Left lung (tissue), 4 donors: ENCODE measurements at regions not wholly inside any gene's neighbourhood (a gene's known extent, or its start where the extent isn't known, plus 50 kb on each side); places are given as distances from the start of the nearest gene placed in this dataset.
A peak's percentile ranks its signal among the peaks of the same experiment; 100 is the strongest.

Experiments
- ATAC-seq: fragments of 200-7000 bp; cut with Tn5 transposase; one replicate; pipeline ENCODE4 v1.9.1; 2020; ENCODE audit warnings: moderate library complexity
- DNase-seq, 4 donors: peaks; one replicate each; pipeline ENCODE4 v3.0.0-alpha.2; 2013 to 2020
- H3K27ac ChIP-seq, 2 donors: fragments of 200-600 bp; sonication (generic) in 1 of 2; one replicate each; pipeline versions ENCODE4 v1.5.0 to v1.8.0; 2020 to 2021
- H3K27me3 ChIP-seq, 2 donors: fragments of 200-600 bp; sonication (generic) in 1 of 2; one replicate each; pipeline versions ENCODE4 v1.5.0 to v1.8.0; 2020 to 2021
- H3K36me3 ChIP-seq, 2 donors: fragments of 200-600 bp; sonication (generic) in 1 of 2; one replicate each; pipeline versions ENCODE4 v1.5.0 to v1.8.0; 2020 to 2021
- H3K4me1 ChIP-seq, 2 donors: fragments of 200-600 bp; one replicate each; pipeline ENCODE4 v1.8.0; 2021
- H3K4me3 ChIP-seq, 2 donors: fragments of 200-600 bp; sonication (generic) in 1 of 2; one replicate each; pipeline versions ENCODE4 v1.5.0 to v1.8.0; 2020 to 2021; ENCODE audit warnings: mild to moderate bottlenecking in 1 of 2
- H3K9me3 ChIP-seq, 2 donors: fragments of 200-600 bp; sonication (generic) in 1 of 2; one replicate each; pipeline versions ENCODE4 v1.5.0 to v1.8.0; 2020 to 2021
- intact Hi-C, 2 donors: fragments of 100-400 bp; cut with DNase I; formaldehyde crosslinking; loops; one replicate each; pipeline versions ENCODE4 v1.11.2 to v1.14.2; 2022
- TF ChIP-seq, protein P1 (sequence below), 2 donors: fragments of 200-600 bp; sonication (generic) in 1 of 2; IDR thresholded peaks; one replicate each; pipeline versions ENCODE4 v1.5.0 to v1.8.0; 2021; ENCODE audit warnings: antibody characterized with exemption in 2 of 2
- donor health status: DM: no; HTN: yes; CAD: no.
- donor health status: DM: no; HTN: no; CAD: no.

- H3K27ac ChIP-seq: no peak overlapping the region
- H3K4me3 ChIP-seq: no peak overlapping the region
- H3K9me3 ChIP-seq: peaks cover 0 to 11% of the 10 kb centered on the region in 2 donors
- H3K36me3 ChIP-seq: no peaks in the 10 kb centered on the region
- H3K27me3 ChIP-seq: no peaks in the 10 kb centered on the region
- TF ChIP-seq, protein P1, sequence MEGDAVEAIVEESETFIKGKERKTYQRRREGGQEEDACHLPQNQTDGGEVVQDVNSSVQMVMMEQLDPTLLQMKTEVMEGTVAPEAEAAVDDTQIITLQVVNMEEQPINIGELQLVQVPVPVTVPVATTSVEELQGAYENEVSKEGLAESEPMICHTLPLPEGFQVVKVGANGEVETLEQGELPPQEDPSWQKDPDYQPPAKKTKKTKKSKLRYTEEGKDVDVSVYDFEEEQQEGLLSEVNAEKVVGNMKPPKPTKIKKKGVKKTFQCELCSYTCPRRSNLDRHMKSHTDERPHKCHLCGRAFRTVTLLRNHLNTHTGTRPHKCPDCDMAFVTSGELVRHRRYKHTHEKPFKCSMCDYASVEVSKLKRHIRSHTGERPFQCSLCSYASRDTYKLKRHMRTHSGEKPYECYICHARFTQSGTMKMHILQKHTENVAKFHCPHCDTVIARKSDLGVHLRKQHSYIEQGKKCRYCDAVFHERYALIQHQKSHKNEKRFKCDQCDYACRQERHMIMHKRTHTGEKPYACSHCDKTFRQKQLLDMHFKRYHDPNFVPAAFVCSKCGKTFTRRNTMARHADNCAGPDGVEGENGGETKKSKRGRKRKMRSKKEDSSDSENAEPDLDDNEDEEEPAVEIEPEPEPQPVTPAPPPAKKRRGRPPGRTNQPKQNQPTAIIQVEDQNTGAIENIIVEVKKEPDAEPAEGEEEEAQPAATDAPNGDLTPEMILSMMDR (IDR thresholded peaks at IDR 0.05): no peak
- DNase-seq (no peak), ATAC-seq (peak; percentile 90)
- no peaks in the 10 kb centered on the region for H3K4me1 ChIP-seq
- intact Hi-C loops: no loop called here
These were observed 54.5 kb upstream of the FGGY start for GRCh38 chr1:59242370-59242769.

DNA sequence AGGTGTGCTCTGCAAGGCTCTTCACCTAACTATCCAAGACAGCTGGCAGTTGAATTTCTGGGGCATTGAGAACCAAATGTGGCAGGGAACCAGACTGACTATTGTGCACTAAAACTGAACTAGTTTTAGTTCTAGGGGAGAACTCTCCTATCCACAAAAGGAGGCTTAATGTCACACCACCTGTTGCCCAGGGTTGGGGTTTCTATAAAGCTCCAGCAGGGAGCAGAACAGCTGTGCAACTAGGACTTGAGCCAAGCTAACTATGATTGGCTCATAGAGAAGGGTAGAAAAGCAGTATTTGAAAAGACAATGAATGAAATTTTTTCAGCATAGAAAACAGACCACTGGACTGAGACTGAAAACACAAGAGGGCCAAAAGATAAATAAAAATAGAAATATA is 53.3 kb upstream of the FGGY start:
- H3K9me3 ChIP-seq: peaks cover 0 to 12% of the 10 kb centered on the region in 2 donors
- intact Hi-C loops: no loop called here
- no peaks in the 10 kb centered on the region for H3K27me3 ChIP-seq
- H3K27ac ChIP-seq: no peak overlapping the region
- no peaks in the 10 kb centered on the region for H3K4me1 ChIP-seq
- H3K4me3 ChIP-seq: no peak overlapping the region
- ATAC-seq (no peak), DNase-seq (no peak)
- TF ChIP-seq, protein P1 (IDR thresholded peaks at IDR 0.05): no peak
- no peaks in the 10 kb centered on the region for H3K36me3 ChIP-seq

- ATAC-seq: no peak
- TF ChIP-seq, protein P1 (IDR thresholded peaks at IDR 0.05): no peak
- Histone ChIP-seq H3K4me3 (no peak overlapping the region), H3K9me3 (peaks cover 0 to 12% of the 10 kb centered on the region in 2 donors), H3K27ac (no peak overlapping the region), H3K36me3 (no peaks in the 10 kb centered on the region), H3K4me1 (no peaks in the 10 kb centered on the region), H3K27me3 (no peaks in the 10 kb centered on the region)
- DNase-seq: no peak
- intact Hi-C loops: no loop called here
These were observed 52.9 kb upstream of the FGGY start for GRCh38 chr1:59243978-59244377.

- Histone ChIP-seq H3K36me3 (no peaks in the 10 kb centered on the region), H3K27me3 (no peaks in the 10 kb centered on the region), H3K4me1 (no peaks in the 10 kb centered on the region), H3K4me3 (no peak overlapping the region), H3K27ac (no peak overlapping the region), H3K9me3 (peaks cover 0 to 12% of the 10 kb centered on the region in 2 donors)
- no peak for DNase-seq
- no peak for ATAC-seq
- TF ChIP-seq, protein P1 (IDR thresholded peaks at IDR 0.05): no peak
- intact Hi-C loops: no loop called here
These were observed 52.0 kb upstream of the FGGY start for GRCh38 chr1:59244891-59245290.
